OCI-LY7 (cell line): ENCODE measurements at regions not wholly inside any gene's neighbourhood (a gene's known extent, or its start where the extent isn't known, plus 50 kb on each side); places are given as distances from the start of the nearest gene placed in this dataset.

Experiments
- BruUV-seq: library from RNA; stranded (reverse); fragments of 400-500 nt; replicated peaks from 2 replicates; lab custom pipeline; 2021; lab: Mats Ljungman, UMichigan
- CTCF ChIA-PET: fragments of 300-600 bp; sonication (Branson Sonifier 250); formaldehyde crosslinking; loops from one replicate; lab custom pipeline; 2022; ENCODE audit warnings: antibody characterized with exemption; ENCODE audit not compliant: unreplicated experiment; lab: Charles Lee
- POLR2A ChIA-PET: fragments of 300-600 bp; sonication (Branson Sonifier 250); formaldehyde crosslinking; loops from one replicate; lab custom pipeline; 2022; ENCODE audit warnings: antibody characterized with exemption; lab: Charles Lee
- DNase-seq: peaks from one replicate; pipeline ENCODE4 v3.0.0-alpha.2; 2015; ENCODE audit warnings: low spot score
- H2AFZ ChIP-seq: fragments of 200-600 bp; sonication (generic), shearing (Covaris generic); 2 replicates; pipeline ENCODE4 v1.6.1; 2014; ENCODE audit warnings: mild to moderate bottlenecking, antibody characterized with exemption, low read length, moderate library complexity
- H3K27ac ChIP-seq: fragments of 200-600 bp; sonication (generic); 2 replicates; pipeline ENCODE4 v1.5.1; 2014; ENCODE audit warnings: mixed run types, low read depth, mild to moderate bottlenecking, moderate library complexity, low read length, inconsistent platforms; ENCODE audit not compliant: poor library complexity, severe bottlenecking
- H3K36me3 ChIP-seq: fragments of 200-600 bp; sonication (generic); 2 replicates; pipeline ENCODE4 v1.6.1; 2014; ENCODE audit warnings: mild to moderate bottlenecking, antibody characterized with exemption, low read length, moderate library complexity, mixed read lengths; ENCODE audit not compliant: insufficient read depth
- H3K4me1 ChIP-seq: fragments of 200-600 bp; sonication (generic); 2 replicates; pipeline ENCODE4 v1.5.1; 2014; ENCODE audit warnings: mild to moderate bottlenecking, low read length; ENCODE audit not compliant: insufficient read depth, poor library complexity, severe bottlenecking
- H3K4me2 ChIP-seq: fragments of 200-600 bp; sonication (generic); 2 replicates; pipeline ENCODE4 v1.6.1; 2014; ENCODE audit warnings: mild to moderate bottlenecking, low read length
- H3K4me3 ChIP-seq: fragments of 200-600 bp; sonication (generic); 2 replicates; pipeline ENCODE4 v1.5.1; 2014; ENCODE audit warnings: mild to moderate bottlenecking, low read depth, low read length; ENCODE audit not compliant: poor library complexity, severe bottlenecking
- H3K79me2 ChIP-seq: fragments of 200-600 bp; sonication (generic); 2 replicates; pipeline ENCODE4 v1.6.1; 2016; ENCODE audit warnings: low read depth, mild to moderate bottlenecking, low read length, moderate library complexity, mixed read lengths; ENCODE audit not compliant: insufficient read depth
- H3K9me2 ChIP-seq: fragments of 200-600 bp; sonication (generic); 2 replicates; pipeline ENCODE4 v1.6.1; 2016; ENCODE audit warnings: mild to moderate bottlenecking, low read length, mixed read lengths; ENCODE audit not compliant: insufficient read depth
- H3K9me3 ChIP-seq: fragments of 200-600 bp; sonication (generic); 2 replicates; pipeline ENCODE4 v1.6.1; 2014; ENCODE audit warnings: mild to moderate bottlenecking, mixed run types, low read length, mixed read lengths
- H4K20me1 ChIP-seq: fragments of 200-600 bp; sonication (generic); 2 replicates; pipeline ENCODE4 v1.6.1; 2014; ENCODE audit warnings: mild to moderate bottlenecking, antibody characterized with exemption, low read length, moderate library complexity, mixed read lengths; ENCODE audit not compliant: insufficient read depth
- CTCF ChIP-seq: fragments of 200-600 bp; sonication (generic); conservative IDR thresholded peaks from 2 replicates; pipeline ENCODE4 v1.5.1; 2014; ENCODE audit warnings: mild to moderate bottlenecking, antibody characterized with exemption, low read length, moderate library complexity, mixed read lengths
- EZH2phosphoT487 ChIP-seq: fragments of 200-600 bp; sonication (generic); IDR thresholded peaks from 2 replicates; pipeline ENCODE4 v1.6.1; 2018; ENCODE audit warnings: low read depth, borderline replicate concordance, mild to moderate bottlenecking, mixed run types, antibody characterized with exemption, low read length, moderate library complexity, mixed read lengths
- intact Hi-C: fragments of 100-400 bp; cut with micrococcal nuclease; formaldehyde crosslinking; loops from one replicate; pipeline ENCODE4 v1.10.0; 2022; ENCODE audit not compliant: unreplicated experiment

GRCh38 chr5:72036951-72037350 is 70.3 kb upstream of the MAP1B start:
- no peaks in the 10 kb centered on the region for H3K4me1 ChIP-seq
- H3K36me3 ChIP-seq: no peaks in the 10 kb centered on the region
- H2AFZ ChIP-seq: no peak overlapping the region
- no peaks in the 10 kb centered on the region for H3K79me2 ChIP-seq
- H3K9me3 ChIP-seq: no peaks in the 10 kb centered on the region
- no TSS peak for BruUV-seq
- H3K9me2 ChIP-seq: no peaks in the 10 kb centered on the region
- TF ChIP-seq EZH2phosphoT487: no peak
- TF ChIP-seq CTCF: no peak
- intact Hi-C loops: no loop called here
- H4K20me1 ChIP-seq: no peaks in the 10 kb centered on the region
- H3K4me3 ChIP-seq: no peak overlapping the region
- no peak overlapping the region for H3K27ac ChIP-seq
- no peak for DNase-seq
- no peak overlapping the region for H3K4me2 ChIP-seq
- ChIA-PET POLR2A (no interaction called here), CTCF (no interaction called here)

GRCh38 chr5:72040513-72040912 is 66.8 kb upstream of the MAP1B start:
- H4K20me1 ChIP-seq: no peaks in the 10 kb centered on the region
- no peak overlapping the region for H3K27ac ChIP-seq
- no peaks in the 10 kb centered on the region for H3K79me2 ChIP-seq
- H2AFZ ChIP-seq: no peak overlapping the region
- no peaks in the 10 kb centered on the region for H3K9me2 ChIP-seq
- POLR2A ChIA-PET: no interaction called here
- TF ChIP-seq CTCF (no peak), EZH2phosphoT487 (no peak)
- no peak overlapping the region for H3K4me3 ChIP-seq
- H3K4me2 ChIP-seq: no peak overlapping the region
- DNase-seq: no peak
- intact Hi-C loops: no loop called here
- no peaks in the 10 kb centered on the region for H3K9me3 ChIP-seq
- CTCF ChIA-PET: no interaction called here
- H3K36me3 ChIP-seq: no peaks in the 10 kb centered on the region
- no TSS peak for BruUV-seq
- H3K4me1 ChIP-seq: no peaks in the 10 kb centered on the region

- ChIA-PET POLR2A (no interaction called here), CTCF (no interaction called here)
- Histone ChIP-seq H3K4me3 (no peak overlapping the region), H4K20me1 (no peaks in the 10 kb centered on the region), H3K9me3 (no peaks in the 10 kb centered on the region), H3K9me2 (no peaks in the 10 kb centered on the region), H3K4me1 (no peaks in the 10 kb centered on the region), H3K79me2 (no peaks in the 10 kb centered on the region), H3K4me2 (no peak overlapping the region), H2AFZ (no peak overlapping the region), H3K36me3 (no peaks in the 10 kb centered on the region), H3K27ac (no peak overlapping the region)
- DNase-seq: no peak
- no TSS peak for BruUV-seq
- intact Hi-C loops: no loop called here
- TF ChIP-seq EZH2phosphoT487: no peak
- TF ChIP-seq CTCF: no peak
Observed at GRCh38 chr5:72041654-72042053, 65.6 kb upstream of the MAP1B start.
